Thyroid gland (tissue), 4 donors: ENCODE measurements at regions not wholly inside any gene's neighbourhood (a gene's known extent, or its start where the extent isn't known, plus 50 kb on each side); places are given as distances from the start of the nearest gene placed in this dataset.

Experiments
- CTCF ChIP-seq, 6 experiments: fragments of 200-600 bp in 3 of 6; fragments of 450-650 bp in 3 of 6; sonication (generic) in 3 of 6; IDR thresholded peaks; one replicate each; pipeline ENCODE4 v1.5.1; 2016 to 2019; ENCODE audit warnings: antibody characterized with exemption in 6 of 6, mild to moderate bottlenecking in 2 of 6, inconsistent platforms in 1 of 6, moderate library complexity in 1 of 6
- POLR2A ChIP-seq, 2 donors: fragments of 450-650 bp; IDR thresholded peaks; one replicate each; pipeline ENCODE4 v1.6.1; 2017; ENCODE audit warnings: antibody characterized with exemption in 2 of 2, mild to moderate bottlenecking in 2 of 2, moderate library complexity in 1 of 2

- TF ChIP-seq CTCF (IDR thresholded peaks at IDR 0.05) (no peak), POLR2A (IDR thresholded peaks at IDR 0.05) (no peak)
Observed at GRCh38 chr16:51383909-51384308, 232.8 kb upstream of the SALL1 start.
